PC-3 (cell line): ENCODE measurements at regions not wholly inside any gene's neighbourhood (a gene's known extent, or its start where the extent isn't known, plus 50 kb on each side); places are given as distances from the start of the nearest gene placed in this dataset.

ENCODE experiments used
- ATAC-seq: fragments of 200-7000 bp; cut with Tn5 transposase; 2 replicates; pipeline ENCODE4 v1.9.1; 2020; ENCODE audit warnings: mild to moderate bottlenecking, moderate library complexity
- BruUV-seq: library from RNA; stranded (reverse); fragments of 400-500 nt; replicated peaks from 2 replicates; lab custom pipeline; 2021; lab: Mats Ljungman, UMichigan
- CTCF ChIA-PET: fragments of 300-600 bp; sonication (Branson Sonifier 250); formaldehyde crosslinking; loops from one replicate; lab custom pipeline; 2022; ENCODE audit warnings: antibody characterized with exemption; lab: Charles Lee
- POLR2A ChIA-PET: fragments of 300-600 bp; sonication (Branson Sonifier 250); formaldehyde crosslinking; loops from one replicate; lab custom pipeline; 2022; ENCODE audit warnings: antibody characterized with exemption; ENCODE audit not compliant: unreplicated experiment; lab: Charles Lee
- DNase-seq: peaks from one replicate; pipeline ENCODE4 v3.0.0-alpha.2; 2015
- H2AFZ ChIP-seq: fragments of 300-600 bp; sonication (generic); 2 replicates; pipeline ENCODE4 v1.6.0; 2016; ENCODE audit warnings: antibody characterized with exemption, low read length
- H3F3A ChIP-seq: fragments of 300-600 bp; sonication (generic); one replicate; pipeline ENCODE4 v1.6.0; 2017; ENCODE audit warnings: antibody characterized with exemption, low read length, control low read depth, mild to moderate bottlenecking; ENCODE audit not compliant: unreplicated experiment
- H3K27ac ChIP-seq: fragments of 300-600 bp; sonication (generic); 2 replicates; pipeline ENCODE4 v1.5.1; 2016; ENCODE audit warnings: mild to moderate bottlenecking, low read length
- H3K27me3 ChIP-seq: fragments of 300-600 bp; sonication (generic); 2 replicates; pipeline ENCODE4 v1.6.1; 2016; ENCODE audit warnings: low read length, mixed read lengths
- H3K36me3 ChIP-seq: fragments of 300-600 bp; sonication (generic); 2 replicates; pipeline ENCODE4 v1.6.1; 2016; ENCODE audit warnings: low read depth, mixed run types, low read length, mixed read lengths
- H3K4me1 ChIP-seq: fragments of 300-600 bp; sonication (generic); 2 replicates; pipeline ENCODE4 v1.5.1; 2016; ENCODE audit warnings: low read length; ENCODE audit not compliant: insufficient read depth
- H3K4me2 ChIP-seq: fragments of 300-600 bp; sonication (generic); 2 replicates; pipeline ENCODE4 v1.6.0; 2016; ENCODE audit warnings: low read length
- H3K4me3 ChIP-seq: fragments of 300-600 bp; sonication (generic); 2 replicates; pipeline ENCODE4 v1.5.1; 2016; ENCODE audit warnings: mild to moderate bottlenecking, low read length, mixed read lengths
- H3K79me2 ChIP-seq: fragments of 300-600 bp; sonication (generic); 2 replicates; pipeline ENCODE4 v1.6.1; 2017; ENCODE audit warnings: low read length, mixed read lengths
- H3K9ac ChIP-seq: fragments of 300-600 bp; sonication (generic); 2 replicates; pipeline ENCODE4 v1.6.0; 2016; ENCODE audit warnings: mild to moderate bottlenecking, low read length
- H3K9me2 ChIP-seq: fragments of 300-600 bp; sonication (generic); replicated peaks from 2 replicates; pipeline ENCODE4 v1.6.1; 2016; ENCODE audit warnings: mixed run types, low read length, mixed read lengths
- H3K9me3 ChIP-seq: fragments of 300-600 bp; sonication (generic); 2 replicates; pipeline ENCODE4 v1.6.1; 2016; ENCODE audit warnings: low read length, mixed read lengths
- H4K20me1 ChIP-seq: fragments of 300-600 bp; sonication (generic); 2 replicates; pipeline ENCODE4 v1.6.1; 2016; ENCODE audit warnings: low read length, mixed read lengths
- EZH2 ChIP-seq: fragments of 300-600 bp; sonication (generic); IDR thresholded peaks from one replicate; pipeline ENCODE4 v1.6.1; 2017; ENCODE audit warnings: antibody characterized with exemption, mild to moderate bottlenecking, low read length; ENCODE audit not compliant: unreplicated experiment
- EZH2phosphoT487 ChIP-seq: fragments of 300-600 bp; sonication (generic); IDR thresholded peaks from 2 replicates; pipeline ENCODE4 v1.6.1; 2018; ENCODE audit warnings: mild to moderate bottlenecking, antibody characterized with exemption, low read length, borderline replicate concordance
- intact Hi-C: fragments of 100-400 bp; cut with micrococcal nuclease; formaldehyde crosslinking; loops from 2 replicates; pipeline ENCODE4 v1.9.0; 2023
- TF ChIP-seq, protein P1 (sequence below): fragments of 300-600 bp; sonication (generic); conservative IDR thresholded peaks from 2 replicates; pipeline ENCODE4 v1.5.1; 2017; ENCODE audit warnings: antibody characterized with exemption, low read depth, mild to moderate bottlenecking, low read length

DNA sequence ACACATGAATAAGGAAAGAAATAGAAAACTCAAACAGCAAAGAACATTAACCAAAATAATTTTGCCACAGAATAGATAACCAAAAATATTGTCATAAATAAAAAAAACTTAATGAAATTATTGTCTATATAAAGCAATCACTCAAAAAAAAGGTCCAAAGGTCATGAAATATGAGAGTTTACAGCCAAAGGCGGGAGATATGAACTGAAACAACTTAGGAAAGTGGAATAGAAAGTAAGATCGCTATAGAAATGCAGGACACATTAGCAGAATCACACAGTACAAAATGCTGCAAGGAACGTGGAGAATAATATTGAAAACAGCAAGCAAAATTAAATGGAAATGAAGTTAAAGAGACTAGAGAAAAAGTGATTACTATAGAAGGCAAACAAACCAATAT, 375.0 kb upstream of the ARHGEF26 start:
- H3K79me2 ChIP-seq, result no peaks in the 10 kb centered on the region
- no peak overlapping the region for H3K4me2 ChIP-seq
- DNase-seq (no peak), ATAC-seq (no peak)
- no peak overlapping the region for H3K9ac ChIP-seq
- H3K27me3 ChIP-seq, result no peaks in the 10 kb centered on the region
- intact Hi-C loops, result no loop called here
- H3K4me3 ChIP-seq, result no peak overlapping the region
- no peak overlapping the region for H3K27ac ChIP-seq
- ChIA-PET POLR2A (no interaction called here), CTCF (no interaction called here)
- TF ChIP-seq EZH2 (no peak), EZH2phosphoT487 (no peak)
- TF ChIP-seq, protein P1, sequence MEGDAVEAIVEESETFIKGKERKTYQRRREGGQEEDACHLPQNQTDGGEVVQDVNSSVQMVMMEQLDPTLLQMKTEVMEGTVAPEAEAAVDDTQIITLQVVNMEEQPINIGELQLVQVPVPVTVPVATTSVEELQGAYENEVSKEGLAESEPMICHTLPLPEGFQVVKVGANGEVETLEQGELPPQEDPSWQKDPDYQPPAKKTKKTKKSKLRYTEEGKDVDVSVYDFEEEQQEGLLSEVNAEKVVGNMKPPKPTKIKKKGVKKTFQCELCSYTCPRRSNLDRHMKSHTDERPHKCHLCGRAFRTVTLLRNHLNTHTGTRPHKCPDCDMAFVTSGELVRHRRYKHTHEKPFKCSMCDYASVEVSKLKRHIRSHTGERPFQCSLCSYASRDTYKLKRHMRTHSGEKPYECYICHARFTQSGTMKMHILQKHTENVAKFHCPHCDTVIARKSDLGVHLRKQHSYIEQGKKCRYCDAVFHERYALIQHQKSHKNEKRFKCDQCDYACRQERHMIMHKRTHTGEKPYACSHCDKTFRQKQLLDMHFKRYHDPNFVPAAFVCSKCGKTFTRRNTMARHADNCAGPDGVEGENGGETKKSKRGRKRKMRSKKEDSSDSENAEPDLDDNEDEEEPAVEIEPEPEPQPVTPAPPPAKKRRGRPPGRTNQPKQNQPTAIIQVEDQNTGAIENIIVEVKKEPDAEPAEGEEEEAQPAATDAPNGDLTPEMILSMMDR, result no peak
- H2AFZ ChIP-seq, result no peak overlapping the region
- no peaks in the 10 kb centered on the region for H3K9me3 ChIP-seq
- no peaks in the 10 kb centered on the region for H3F3A ChIP-seq
- no peaks in the 10 kb centered on the region for H4K20me1 ChIP-seq
- BruUV-seq, result no TSS peak
- H3K4me1 ChIP-seq, result no peaks in the 10 kb centered on the region
- no peaks in the 10 kb centered on the region for H3K36me3 ChIP-seq
- H3K9me2 ChIP-seq, result peaks cover 3% of the 10 kb centered on the region; the same call in 1 of the 2 replicates

- H3K36me3 ChIP-seq, result no peaks in the 10 kb centered on the region
- peaks cover 22% of the 10 kb centered on the region for H3K4me1 ChIP-seq
- no TSS peak for BruUV-seq
- H4K20me1 ChIP-seq, result no peaks in the 10 kb centered on the region
- H3K27me3 ChIP-seq, result no peaks in the 10 kb centered on the region
- H3K4me2 ChIP-seq, result no peak overlapping the region
- no peak overlapping the region for H3K4me3 ChIP-seq
- ChIA-PET POLR2A (no interaction called here), CTCF (no interaction called here)
- H3K9ac ChIP-seq, result no peak overlapping the region
- H3K9me3 ChIP-seq, result no peaks in the 10 kb centered on the region
- no peak overlapping the region for H3K27ac ChIP-seq
- no peak for ATAC-seq
- no peak overlapping the region for H2AFZ ChIP-seq
- no peak for DNase-seq
- H3K79me2 ChIP-seq, result no peaks in the 10 kb centered on the region
- intact Hi-C loops, result no loop called here
- TF ChIP-seq EZH2, result no peak
- TF ChIP-seq, protein P1, result no peak
- TF ChIP-seq EZH2phosphoT487, result no peak
- peaks cover 3% of the 10 kb centered on the region; the same call in 1 of the 2 replicates for H3K9me2 ChIP-seq
- peaks cover 6% of the 10 kb centered on the region for H3F3A ChIP-seq
Measured at GRCh38 chr3:153749070-153749610, 372.1 kb upstream of the ARHGEF26 start.

DNA sequence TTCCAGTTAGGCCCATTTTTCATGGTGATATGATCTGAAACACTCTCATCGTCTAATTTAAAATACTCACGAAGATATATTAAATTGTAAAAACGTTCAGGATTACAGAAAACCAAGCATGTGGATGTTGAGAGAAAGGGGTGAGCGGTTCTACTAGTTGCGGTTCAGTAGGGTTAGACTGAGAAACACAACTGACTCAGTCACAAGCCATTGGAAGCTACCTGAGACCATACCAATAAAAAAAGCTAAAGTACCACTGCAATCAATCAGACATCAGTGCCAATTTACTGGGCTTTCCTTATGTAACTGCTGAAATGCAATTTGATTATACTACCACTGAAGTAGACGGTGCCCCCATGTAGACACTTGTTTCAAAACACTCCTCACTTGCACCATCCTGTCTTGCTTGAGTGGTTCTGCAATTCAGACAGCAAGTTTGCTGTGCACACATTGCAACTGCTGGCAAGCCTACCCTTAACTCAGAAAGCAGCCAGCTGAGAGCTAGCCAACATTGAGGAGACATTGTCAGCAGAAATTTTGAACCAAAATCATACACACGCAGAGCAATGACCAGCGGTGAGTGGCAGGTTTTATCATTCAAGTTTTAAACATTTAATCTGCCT, 368.7 kb upstream of the ARHGEF26 start:
- Histone ChIP-seq H4K20me1 (no peaks in the 10 kb centered on the region), H3K4me1 (peaks cover 37% of the 10 kb centered on the region), H3K9ac (peak overlapping the region; percentile 70), H3K4me2 (peak overlapping the region; percentile 82), H3K9me2 (peaks cover 3% of the 10 kb centered on the region; the same call in 1 of the 2 replicates), H3K79me2 (no peaks in the 10 kb centered on the region), H3F3A (peaks cover 6% of the 10 kb centered on the region), H3K27me3 (no peaks in the 10 kb centered on the region), H3K4me3 (peak overlapping the region; percentile 55), H3K27ac (peak overlapping the region; percentile 92), H3K36me3 (no peaks in the 10 kb centered on the region), H3K9me3 (no peaks in the 10 kb centered on the region), H2AFZ (peak overlapping the region; percentile 69)
- CTCF ChIA-PET, result interaction anchor here (1.7 kb wide), 1 partner anchor 16 kb away, joined by 7 read pairs; no protein-coding TSS in a partner anchor
- peak; percentile 66 for DNase-seq
- TSS peak; percentile 46 for BruUV-seq
- intact Hi-C loops, result loop anchor here (1.0 to 10.0 kb wide), 4 partner anchors 18 to 618 kb away; no protein-coding TSS in a partner anchor
- POLR2A ChIA-PET, result no interaction called here
- peak; percentile 56 for ATAC-seq
- no peak for TF ChIP-seq EZH2
- no peak for TF ChIP-seq EZH2phosphoT487
